WTC11 (cell line): ENCODE measurements at regions not wholly inside any gene's neighbourhood (a gene's known extent, or its start where the extent isn't known, plus 50 kb on each side); places are given as distances from the start of the nearest gene placed in this dataset.

ENCODE experiments used
- ATAC-seq: fragments of 200-7000 bp; cut with Tn5 transposase; 2 replicates; pipeline ENCODE4 v1.10.0; 2021; ENCODE audit warnings: mild to moderate bottlenecking, moderate library complexity
- CTCF ChIA-PET: fragments of 300-600 bp; sonication (Branson Sonifier 250); formaldehyde crosslinking; loops from one replicate; lab custom pipeline; 2021; ENCODE audit warnings: antibody characterized with exemption; lab: Charles Lee
- POLR2A ChIA-PET: fragments of 350-600 bp; sonication (Branson Sonifier 250); formaldehyde crosslinking; loops from one replicate; lab custom pipeline; 2021; ENCODE audit warnings: antibody characterized with exemption; lab: Charles Lee
- DNase-seq: peaks from one replicate; pipeline ENCODE4 v3.0.0; 2021; ENCODE audit warnings: low spot score
- H3K27ac Mint-ChIP-seq: 2 replicates; pipeline ENCODE4 v1.8.0; 2021; ENCODE audit warnings: mixed read lengths
- H3K27me3 Mint-ChIP-seq: 2 replicates; pipeline ENCODE4 v1.8.0; 2021; ENCODE audit warnings: low read depth, mild to moderate bottlenecking, moderate library complexity, mixed read lengths
- H3K36me3 Mint-ChIP-seq: 2 replicates; pipeline ENCODE4 v1.8.0; 2021; ENCODE audit warnings: mixed read lengths
- H3K4me1 Mint-ChIP-seq: 2 replicates; pipeline ENCODE4 v1.8.0; 2022; ENCODE audit warnings: mixed read lengths
- H3K4me3 Mint-ChIP-seq: 2 replicates; pipeline ENCODE4 v1.8.0; 2021; ENCODE audit warnings: mild to moderate bottlenecking, moderate library complexity, mixed read lengths
- H3K9me3 Mint-ChIP-seq: 2 replicates; pipeline ENCODE4 v1.8.0; 2021; ENCODE audit warnings: mixed read lengths
- ATF2 ChIP-seq: sonication (generic); formaldehyde crosslinking; IDR thresholded peaks from 2 replicates; pipeline ENCODE4 v1.8.1; 2022; ENCODE audit warnings: low read depth, missing genetic modification reagents, borderline replicate concordance
- CBFB ChIP-seq: sonication (generic); formaldehyde crosslinking; IDR thresholded peaks from 2 replicates; pipeline ENCODE4 v1.8.1; 2022; ENCODE audit warnings: mild to moderate bottlenecking, low read depth, missing genetic modification reagents
- EMX1 ChIP-seq: fragments of 250-450 bp; sonication (Bioruptor Pico); IDR thresholded peaks from 2 replicates; pipeline ENCODE4 v1.8.0; 2021; ENCODE audit warnings: mild to moderate bottlenecking
- ERG ChIP-seq: fragments of 250-450 bp; sonication (Bioruptor Pico); IDR thresholded peaks from 2 replicates; pipeline ENCODE4 v1.8.0; 2021; ENCODE audit warnings: mild to moderate bottlenecking
- GRHL2 ChIP-seq: fragments of 250-450 bp; sonication (Bioruptor Pico); IDR thresholded peaks from 2 replicates; pipeline ENCODE4 v1.8.0; 2022; ENCODE audit warnings: mild to moderate bottlenecking, moderate library complexity; ENCODE audit not compliant: insufficient replicate concordance, severe bottlenecking
- JUN ChIP-seq: sonication (generic); formaldehyde crosslinking; IDR thresholded peaks from 2 replicates; pipeline ENCODE4 v1.8.0; 2023; ENCODE audit warnings: mild to moderate bottlenecking, missing genetic modification reagents
- MAX ChIP-seq: sonication (generic); formaldehyde crosslinking; IDR thresholded peaks from 2 replicates; pipeline ENCODE4 v1.8.0; 2022; ENCODE audit warnings: mild to moderate bottlenecking, missing genetic modification reagents
- MXD4 ChIP-seq: fragments of 250-450 bp; sonication (Bioruptor Pico); IDR thresholded peaks from 2 replicates; pipeline ENCODE4 v1.8.0; 2021; ENCODE audit warnings: mild to moderate bottlenecking, moderate library complexity, borderline replicate concordance
- NR1H2 ChIP-seq: sonication (generic); formaldehyde crosslinking; IDR thresholded peaks from 2 replicates; pipeline ENCODE4 v1.9.0; 2021; ENCODE audit warnings: mild to moderate bottlenecking, moderate library complexity, missing genetic modification reagents
- RORB ChIP-seq: fragments of 250-450 bp; sonication (Bioruptor Pico); IDR thresholded peaks from 2 replicates; pipeline ENCODE4 v1.9.0; 2021; ENCODE audit warnings: mild to moderate bottlenecking
- SOX15 ChIP-seq: fragments of 250-450 bp; sonication (Bioruptor Pico); IDR thresholded peaks from 2 replicates; pipeline ENCODE4 v1.9.0; 2021; ENCODE audit warnings: mild to moderate bottlenecking
- TCF7 ChIP-seq: sonication (generic); formaldehyde crosslinking; IDR thresholded peaks from 2 replicates; pipeline ENCODE4 v1.8.0; 2022; ENCODE audit warnings: mild to moderate bottlenecking, low read depth, missing genetic modification reagents, moderate library complexity
- TEAD1 ChIP-seq: sonication (generic); formaldehyde crosslinking; IDR thresholded peaks from 2 replicates; pipeline ENCODE4 v1.8.0; 2022; ENCODE audit warnings: mild to moderate bottlenecking, missing genetic modification reagents
- TP53 ChIP-seq: sonication (generic); formaldehyde crosslinking; IDR thresholded peaks from 2 replicates; pipeline ENCODE4 v1.8.1; 2023; ENCODE audit warnings: mild to moderate bottlenecking, missing genetic modification reagents
- ZSCAN18 ChIP-seq: fragments of 250-450 bp; sonication (Bioruptor Pico); IDR thresholded peaks from 2 replicates; pipeline ENCODE4 v2.1.2; 2022; ENCODE audit warnings: mild to moderate bottlenecking, moderate library complexity
- TF ChIP-seq, protein P1 (sequence below): sonication (generic); formaldehyde crosslinking; IDR thresholded peaks from 2 replicates; pipeline ENCODE4 v1.8.0; 2023; ENCODE audit warnings: missing genetic modification reagents
- TF ChIP-seq, protein P2 (sequence below): sonication (generic); formaldehyde crosslinking; IDR thresholded peaks from 2 replicates; pipeline ENCODE4 v1.8.0; 2022; ENCODE audit warnings: mild to moderate bottlenecking, missing genetic modification reagents
- TF ChIP-seq, protein P3 (sequence below): sonication (generic); formaldehyde crosslinking; IDR thresholded peaks from 2 replicates; pipeline ENCODE4 v1.8.0; 2022; ENCODE audit warnings: mild to moderate bottlenecking, missing genetic modification reagents
- TF ChIP-seq, protein P4 (sequence below): fragments of 250-450 bp; sonication (Bioruptor Pico); IDR thresholded peaks from 2 replicates; pipeline ENCODE4 v1.9.0; 2021; ENCODE audit warnings: mild to moderate bottlenecking, borderline replicate concordance
- TF ChIP-seq, protein P5 (sequence below): sonication (generic); formaldehyde crosslinking; IDR thresholded peaks from 2 replicates; pipeline ENCODE4 v1.8.1; 2022; ENCODE audit warnings: mild to moderate bottlenecking, missing genetic modification reagents, moderate library complexity, borderline replicate concordance

- H3K9me3 Mint-ChIP-seq = peaks cover 10% of the 10 kb centered on the region
- H3K27ac Mint-ChIP-seq = no peak overlapping the region
- POLR2A ChIA-PET = no interaction called here
- DNase-seq = no peak
- CTCF ChIA-PET = interaction anchor here (1.2 to 2.0 kb wide), 3 partner anchors 12 to 393 kb away, joined by 3 to 5 read pairs (median 4); no protein-coding TSS in a partner anchor
- ATAC-seq = peak; percentile 28; the same call in 1 of the 2 replicates
- H3K27me3 Mint-ChIP-seq = no peaks in the 10 kb centered on the region
- H3K36me3 Mint-ChIP-seq = 0 out of 2 replicates have a peak, but pooled peaks cover 7% of the 10 kb centered on the region
- H3K4me3 Mint-ChIP-seq = no peak overlapping the region
- peaks cover 13% of the 10 kb centered on the region for H3K4me1 Mint-ChIP-seq
- TF ChIP-seq, protein P1, sequence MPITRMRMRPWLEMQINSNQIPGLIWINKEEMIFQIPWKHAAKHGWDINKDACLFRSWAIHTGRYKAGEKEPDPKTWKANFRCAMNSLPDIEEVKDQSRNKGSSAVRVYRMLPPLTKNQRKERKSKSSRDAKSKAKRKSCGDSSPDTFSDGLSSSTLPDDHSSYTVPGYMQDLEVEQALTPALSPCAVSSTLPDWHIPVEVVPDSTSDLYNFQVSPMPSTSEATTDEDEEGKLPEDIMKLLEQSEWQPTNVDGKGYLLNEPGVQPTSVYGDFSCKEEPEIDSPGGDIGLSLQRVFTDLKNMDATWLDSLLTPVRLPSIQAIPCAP = no peak
- TF ChIP-seq EMX1 (CRISPR knock-in tag) (no peak), NR1H2 (no peak), MAX (CRISPR knock-in tag) (no peak), MXD4 (CRISPR knock-in tag) (no peak), TP53 (CRISPR knock-in tag) (no peak), ERG (no peak), SOX15 (CRISPR knock-in tag) (no peak), ATF2 (no peak), TEAD1 (CRISPR knock-in tag) (no peak), GRHL2 (CRISPR knock-in tag) (no peak), TCF7 (CRISPR knock-in tag) (no peak), JUN (CRISPR knock-in tag) (no peak), RORB (CRISPR knock-in tag) (no peak), CBFB (CRISPR knock-in tag) (no peak), ZSCAN18 (CRISPR knock-in tag) (no peak)
- TF ChIP-seq, protein P2, sequence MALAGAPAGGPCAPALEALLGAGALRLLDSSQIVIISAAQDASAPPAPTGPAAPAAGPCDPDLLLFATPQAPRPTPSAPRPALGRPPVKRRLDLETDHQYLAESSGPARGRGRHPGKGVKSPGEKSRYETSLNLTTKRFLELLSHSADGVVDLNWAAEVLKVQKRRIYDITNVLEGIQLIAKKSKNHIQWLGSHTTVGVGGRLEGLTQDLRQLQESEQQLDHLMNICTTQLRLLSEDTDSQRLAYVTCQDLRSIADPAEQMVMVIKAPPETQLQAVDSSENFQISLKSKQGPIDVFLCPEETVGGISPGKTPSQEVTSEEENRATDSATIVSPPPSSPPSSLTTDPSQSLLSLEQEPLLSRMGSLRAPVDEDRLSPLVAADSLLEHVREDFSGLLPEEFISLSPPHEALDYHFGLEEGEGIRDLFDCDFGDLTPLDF (CRISPR knock-in tag) = no peak
- TF ChIP-seq, protein P3, sequence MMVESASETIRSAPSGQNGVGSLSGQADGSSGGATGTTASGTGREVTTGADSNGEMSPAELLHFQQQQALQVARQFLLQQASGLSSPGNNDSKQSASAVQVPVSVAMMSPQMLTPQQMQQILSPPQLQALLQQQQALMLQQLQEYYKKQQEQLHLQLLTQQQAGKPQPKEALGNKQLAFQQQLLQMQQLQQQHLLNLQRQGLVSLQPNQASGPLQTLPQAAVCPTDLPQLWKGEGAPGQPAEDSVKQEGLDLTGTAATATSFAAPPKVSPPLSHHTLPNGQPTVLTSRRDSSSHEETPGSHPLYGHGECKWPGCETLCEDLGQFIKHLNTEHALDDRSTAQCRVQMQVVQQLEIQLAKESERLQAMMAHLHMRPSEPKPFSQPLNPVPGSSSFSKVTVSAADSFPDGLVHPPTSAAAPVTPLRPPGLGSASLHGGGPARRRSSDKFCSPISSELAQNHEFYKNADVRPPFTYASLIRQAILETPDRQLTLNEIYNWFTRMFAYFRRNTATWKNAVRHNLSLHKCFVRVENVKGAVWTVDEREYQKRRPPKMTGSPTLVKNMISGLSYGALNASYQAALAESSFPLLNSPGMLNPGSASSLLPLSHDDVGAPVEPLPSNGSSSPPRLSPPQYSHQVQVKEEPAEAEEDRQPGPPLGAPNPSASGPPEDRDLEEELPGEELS (CRISPR knock-in tag) = no peak
- TF ChIP-seq, protein P4, sequence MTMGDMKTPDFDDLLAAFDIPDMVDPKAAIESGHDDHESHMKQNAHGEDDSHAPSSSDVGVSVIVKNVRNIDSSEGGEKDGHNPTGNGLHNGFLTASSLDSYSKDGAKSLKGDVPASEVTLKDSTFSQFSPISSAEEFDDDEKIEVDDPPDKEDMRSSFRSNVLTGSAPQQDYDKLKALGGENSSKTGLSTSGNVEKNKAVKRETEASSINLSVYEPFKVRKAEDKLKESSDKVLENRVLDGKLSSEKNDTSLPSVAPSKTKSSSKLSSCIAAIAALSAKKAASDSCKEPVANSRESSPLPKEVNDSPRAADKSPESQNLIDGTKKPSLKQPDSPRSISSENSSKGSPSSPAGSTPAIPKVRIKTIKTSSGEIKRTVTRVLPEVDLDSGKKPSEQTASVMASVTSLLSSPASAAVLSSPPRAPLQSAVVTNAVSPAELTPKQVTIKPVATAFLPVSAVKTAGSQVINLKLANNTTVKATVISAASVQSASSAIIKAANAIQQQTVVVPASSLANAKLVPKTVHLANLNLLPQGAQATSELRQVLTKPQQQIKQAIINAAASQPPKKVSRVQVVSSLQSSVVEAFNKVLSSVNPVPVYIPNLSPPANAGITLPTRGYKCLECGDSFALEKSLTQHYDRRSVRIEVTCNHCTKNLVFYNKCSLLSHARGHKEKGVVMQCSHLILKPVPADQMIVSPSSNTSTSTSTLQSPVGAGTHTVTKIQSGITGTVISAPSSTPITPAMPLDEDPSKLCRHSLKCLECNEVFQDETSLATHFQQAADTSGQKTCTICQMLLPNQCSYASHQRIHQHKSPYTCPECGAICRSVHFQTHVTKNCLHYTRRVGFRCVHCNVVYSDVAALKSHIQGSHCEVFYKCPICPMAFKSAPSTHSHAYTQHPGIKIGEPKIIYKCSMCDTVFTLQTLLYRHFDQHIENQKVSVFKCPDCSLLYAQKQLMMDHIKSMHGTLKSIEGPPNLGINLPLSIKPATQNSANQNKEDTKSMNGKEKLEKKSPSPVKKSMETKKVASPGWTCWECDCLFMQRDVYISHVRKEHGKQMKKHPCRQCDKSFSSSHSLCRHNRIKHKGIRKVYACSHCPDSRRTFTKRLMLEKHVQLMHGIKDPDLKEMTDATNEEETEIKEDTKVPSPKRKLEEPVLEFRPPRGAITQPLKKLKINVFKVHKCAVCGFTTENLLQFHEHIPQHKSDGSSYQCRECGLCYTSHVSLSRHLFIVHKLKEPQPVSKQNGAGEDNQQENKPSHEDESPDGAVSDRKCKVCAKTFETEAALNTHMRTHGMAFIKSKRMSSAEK = no peak
- TF ChIP-seq, protein P5, sequence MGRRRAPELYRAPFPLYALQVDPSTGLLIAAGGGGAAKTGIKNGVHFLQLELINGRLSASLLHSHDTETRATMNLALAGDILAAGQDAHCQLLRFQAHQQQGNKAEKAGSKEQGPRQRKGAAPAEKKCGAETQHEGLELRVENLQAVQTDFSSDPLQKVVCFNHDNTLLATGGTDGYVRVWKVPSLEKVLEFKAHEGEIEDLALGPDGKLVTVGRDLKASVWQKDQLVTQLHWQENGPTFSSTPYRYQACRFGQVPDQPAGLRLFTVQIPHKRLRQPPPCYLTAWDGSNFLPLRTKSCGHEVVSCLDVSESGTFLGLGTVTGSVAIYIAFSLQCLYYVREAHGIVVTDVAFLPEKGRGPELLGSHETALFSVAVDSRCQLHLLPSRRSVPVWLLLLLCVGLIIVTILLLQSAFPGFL (CRISPR knock-in tag) = no peak
These were observed 121.3 kb upstream of the GOT2 start for GRCh38 chr16:58855291-58855863.
